H1 (cell line): ENCODE measurements at regions not wholly inside any gene's neighbourhood (a gene's known extent, or its start where the extent isn't known, plus 50 kb on each side); places are given as distances from the start of the nearest gene placed in this dataset.

Experiments used
- CTCF ChIA-PET: fragments of 300-600 bp; sonication (Branson Sonifier 250); formaldehyde crosslinking; loops from one replicate; lab custom pipeline; 2021; ENCODE audit not compliant: partially characterized antibody; lab: Charles Lee
- POLR2A ChIA-PET: fragments of 300-600 bp; sonication (Branson Sonifier 250); formaldehyde crosslinking; loops from one replicate; lab custom pipeline; 2021; ENCODE audit warnings: inconsistent platforms; ENCODE audit not compliant: partially characterized antibody; lab: Charles Lee
- DNase-seq, 2 experiments: peaks; one replicate each; pipeline versions ENCODE4 v3.0.0 to v3.0.0-alpha.2; 2010 to 2022; ENCODE audit warnings: low spot score in 2 of 2, low read depth in 1 of 2, mixed read lengths in 1 of 2
- FAIRE-seq: peaks from 2 replicates; lab custom pipeline; 2011; peaks lifted over from hg19 to GRCh38; lab: Jason Lieb, UNC
- H2AFZ ChIP-seq: 2 replicates; pipeline ENCODE4 v1.8.1; 2012; ENCODE audit warnings: low read length, inconsistent platforms
- H2AK5ac ChIP-seq: 2 replicates; pipeline ENCODE4 v1.6.1; 2013; ENCODE audit warnings: low read depth, low read length
- H2BK120ac ChIP-seq: replicated peaks from 2 replicates; pipeline ENCODE3; 2013; ENCODE audit warnings: low read depth, low read length, inconsistent platforms
- H2BK12ac ChIP-seq: 2 replicates; pipeline ENCODE4 v1.6.1; 2013; ENCODE audit warnings: low read depth, low read length
- H2BK15ac ChIP-seq: 2 replicates; pipeline ENCODE4 v1.6.1; 2013; ENCODE audit warnings: low read length
- H2BK20ac ChIP-seq: 2 replicates; pipeline ENCODE4 v1.6.1; 2013; ENCODE audit warnings: low read length
- H2BK5ac ChIP-seq: 2 replicates; pipeline ENCODE4 v1.6.1; 2013; ENCODE audit warnings: low read depth, low read length
- H3K14ac ChIP-seq: 2 replicates; pipeline ENCODE4 v1.6.1; 2013; ENCODE audit warnings: inconsistent platforms; ENCODE audit not compliant: insufficient read length
- H3K18ac ChIP-seq: 2 replicates; pipeline ENCODE4 v1.6.1; 2013; ENCODE audit warnings: low read length; ENCODE audit errors: extremely low read depth
- H3K23ac ChIP-seq: 2 replicates; pipeline ENCODE4 v1.6.1; 2013; ENCODE audit warnings: inconsistent platforms; ENCODE audit not compliant: insufficient read length
- H3K23me2 ChIP-seq: 2 replicates; pipeline ENCODE4 v1.6.1; 2013; ENCODE audit warnings: low read depth, low read length
- H3K27ac ChIP-seq: 2 replicates; pipeline ENCODE4 v1.6.1; 2011; ENCODE audit warnings: low read depth, low read length, inconsistent platforms
- H3K27me3 ChIP-seq, 4 experiments: replicated peaks in 1 of 4; 1 replicate in 1 of 4; 2 replicates in 3 of 4; pipeline versions ENCODE4 v1.6.1 to v1.8.1; 2011 to 2013; ENCODE audit warnings: low read length in 3 of 4, mild to moderate bottlenecking in 3 of 4, inconsistent platforms in 2 of 4, mixed read lengths in 2 of 4, moderate library complexity in 1 of 4; ENCODE audit not compliant: control insufficient read depth in 3 of 4, insufficient read depth in 3 of 4; ENCODE audit errors: extremely low read depth in 1 of 4
- H3K36me3 ChIP-seq, 4 experiments: 2 replicates each; pipeline versions ENCODE4 v1.6.1 to v1.8.1; 2011 to 2013; ENCODE audit warnings: mild to moderate bottlenecking in 4 of 4, low read length in 3 of 4, moderate library complexity in 2 of 4, control low read depth in 1 of 4, inconsistent platforms in 1 of 4; ENCODE audit not compliant: insufficient read depth in 4 of 4, control insufficient read depth in 2 of 4
- H3K4ac ChIP-seq: replicated peaks from 2 replicates; pipeline ENCODE3; 2013; ENCODE audit warnings: low read length, low read depth, mixed read lengths, inconsistent platforms; ENCODE audit not compliant: insufficient read length
- H3K4me1 ChIP-seq, 4 experiments: replicated peaks in 1 of 4; 1 replicate in 1 of 4; 2 replicates in 3 of 4; pipeline versions ENCODE4 v1.6.1 to v1.8.1; 2011 to 2013; ENCODE audit warnings: low read length in 3 of 4, inconsistent platforms in 2 of 4, mixed read lengths in 1 of 4; ENCODE audit not compliant: insufficient read depth in 4 of 4, control insufficient read depth in 3 of 4
- H3K4me2 ChIP-seq, 2 experiments: 2 replicates each; pipeline versions ENCODE4 v1.6.1 to v1.8.1; 2011 to 2013; ENCODE audit warnings: low read depth in 2 of 2, low read length in 2 of 2, control low read depth in 1 of 2, inconsistent platforms in 1 of 2, mild to moderate bottlenecking in 1 of 2; ENCODE audit not compliant: insufficient read depth in 1 of 2
- H3K4me3 ChIP-seq, 4 experiments: fragments of 200-600, 300-600 bp in 1 of 4; sonication (generic), shearing (Covaris generic), sonication (Bioruptor Twin) in 1 of 4; 2 replicates each; pipeline versions ENCODE4 v1.5.1 to v1.8.1; 2011 to 2016; ENCODE audit warnings: low read length in 4 of 4, low read depth in 3 of 4, control low read depth in 2 of 4, inconsistent platforms in 2 of 4, mild to moderate bottlenecking in 2 of 4, mixed read lengths in 1 of 4, moderate library complexity in 1 of 4; ENCODE audit not compliant: insufficient read depth in 2 of 4; ENCODE audit errors: extremely low read depth in 1 of 4
- H3K56ac ChIP-seq: replicated peaks from 2 replicates; pipeline ENCODE3; 2013; ENCODE audit warnings: low read depth, mild to moderate bottlenecking, mixed read lengths, low read length, inconsistent platforms; ENCODE audit not compliant: insufficient read length
- H3K79me1 ChIP-seq: 2 replicates; pipeline ENCODE4 v1.6.1; 2013; ENCODE audit warnings: low read depth, low read length, control low read depth
- H3K79me2 ChIP-seq, 2 experiments: 2 replicates each; pipeline versions ENCODE4 v1.6.1 to v1.8.1; 2012 to 2013; ENCODE audit warnings: low read length in 2 of 2, mild to moderate bottlenecking in 2 of 2, inconsistent platforms in 1 of 2; ENCODE audit not compliant: insufficient read depth in 2 of 2, control insufficient read depth in 1 of 2
- H3K9ac ChIP-seq, 4 experiments: replicated peaks in 1 of 4; 1 replicate in 1 of 4; 2 replicates in 3 of 4; pipeline versions ENCODE4 v1.6.1 to v1.8.1; 2011 to 2013; ENCODE audit warnings: low read depth in 3 of 4, low read length in 3 of 4, control low read depth in 2 of 4, mild to moderate bottlenecking in 2 of 4, moderate library complexity in 2 of 4, inconsistent platforms in 1 of 4; ENCODE audit errors: extremely low read depth in 1 of 4
- H3K9me3 ChIP-seq, 2 experiments: 2 replicates each; pipeline versions ENCODE4 v1.6.1 to v1.8.1; 2012 to 2013; ENCODE audit warnings: mild to moderate bottlenecking in 2 of 2, moderate library complexity in 2 of 2, control low read depth in 1 of 2, inconsistent platforms in 1 of 2, low read depth in 1 of 2, low read length in 1 of 2, mixed read lengths in 1 of 2; ENCODE audit not compliant: insufficient read depth in 2 of 2
- H4K20me1 ChIP-seq, 2 experiments: replicated peaks in 1 of 2; 2 replicates each; pipeline versions ENCODE3 to v1.8.1; 2011 to 2013; ENCODE audit warnings: inconsistent platforms in 2 of 2, low read length in 2 of 2, mild to moderate bottlenecking in 1 of 2; ENCODE audit not compliant: insufficient read depth in 2 of 2, control insufficient read depth in 1 of 2
- H4K5ac ChIP-seq: 2 replicates; pipeline ENCODE4 v1.6.1; 2013; ENCODE audit warnings: low read length, low read depth, mixed read lengths, inconsistent platforms; ENCODE audit not compliant: insufficient read length
- H4K8ac ChIP-seq: 2 replicates; pipeline ENCODE4 v1.8.0; 2013; ENCODE audit warnings: mild to moderate bottlenecking, moderate library complexity, low read length, inconsistent platforms; ENCODE audit not compliant: insufficient read depth; ENCODE audit errors: extremely low read depth
- H4K91ac ChIP-seq: replicated peaks from 2 replicates; pipeline ENCODE3; 2013; ENCODE audit warnings: low read length, mixed read lengths, inconsistent platforms; ENCODE audit not compliant: insufficient read length
- BCL11A ChIP-seq, 2 experiments: IDR thresholded peaks; one replicate each; pipeline ENCODE4 v1.6.1; 2011; ENCODE audit warnings: low read depth in 2 of 2, low read length in 2 of 2, mild to moderate bottlenecking in 2 of 2
- CEBPB ChIP-seq: IDR thresholded peaks from 2 replicates; pipeline ENCODE4 v1.6.1; 2012; ENCODE audit warnings: low read depth, low read length
- CHD1 ChIP-seq: IDR thresholded peaks from 2 replicates; pipeline ENCODE4 v1.6.1; 2012; ENCODE audit warnings: low read depth, low read length, improper control_type of control experiment
- CHD2 ChIP-seq: IDR thresholded peaks from 2 replicates; pipeline ENCODE4 v1.6.1; 2012; ENCODE audit warnings: low read length, improper control_type of control experiment
- CREB1 ChIP-seq: IDR thresholded peaks from 2 replicates; pipeline ENCODE4 v1.6.1; 2012; ENCODE audit warnings: inconsistent platforms
- HDAC6 ChIP-seq: IDR thresholded peaks from one replicate; pipeline ENCODE4 v1.7.1; 2012; ENCODE audit warnings: low read depth, mild to moderate bottlenecking, inconsistent platforms, low read length, moderate library complexity
- KDM1A ChIP-seq: fragments of 200-600, 300-600 bp; sonication (generic); IDR thresholded peaks from 2 replicates; pipeline ENCODE4 v1.7.1; 2016; ENCODE audit warnings: mild to moderate bottlenecking, low read length, borderline replicate concordance
- NANOG ChIP-seq: IDR thresholded peaks from 2 replicates; pipeline ENCODE4 v1.6.1; 2011; ENCODE audit warnings: low read length, low read depth, mild to moderate bottlenecking, inconsistent platforms; ENCODE audit not compliant: insufficient read depth, poor library complexity, severe bottlenecking
- RBBP5 ChIP-seq: IDR thresholded peaks from 2 replicates; pipeline ENCODE4 v1.7.1; 2012; ENCODE audit warnings: low read depth, mild to moderate bottlenecking, inconsistent platforms, low read length, moderate library complexity, borderline replicate concordance
- RFX5 ChIP-seq: IDR thresholded peaks from 2 replicates; pipeline ENCODE4 v1.6.1; 2011; ENCODE audit warnings: low read depth, low read length, improper control_type of control experiment, borderline replicate concordance
- SAP30 ChIP-seq: fragments of 300-600 bp; sonication (generic); IDR thresholded peaks from 2 replicates; pipeline ENCODE4 v1.7.1; 2012; ENCODE audit warnings: low read length, moderate library complexity, mild to moderate bottlenecking, inconsistent platforms; ENCODE audit not compliant: insufficient read depth, insufficient replicate concordance
- SIX5 ChIP-seq: IDR thresholded peaks from 2 replicates; pipeline ENCODE4 v1.6.1; 2011; ENCODE audit warnings: mild to moderate bottlenecking, low read depth, low read length
- SP1 ChIP-seq: IDR thresholded peaks from 2 replicates; pipeline ENCODE4 v1.6.1; 2011; ENCODE audit warnings: low read depth, low read length
- SP4 ChIP-seq: IDR thresholded peaks from 2 replicates; pipeline ENCODE4 v1.6.1; 2012; ENCODE audit warnings: low read length, inconsistent platforms
- ZNF274 ChIP-seq: IDR thresholded peaks from 2 replicates; pipeline ENCODE4 v1.7.0; 2012; ENCODE audit warnings: low read length, borderline replicate concordance; ENCODE audit errors: extremely low read depth
- TF ChIP-seq, protein P1 (sequence below): IDR thresholded peaks from 2 replicates; pipeline ENCODE4 v1.6.1; 2012; ENCODE audit warnings: low read length, inconsistent platforms

DNA sequence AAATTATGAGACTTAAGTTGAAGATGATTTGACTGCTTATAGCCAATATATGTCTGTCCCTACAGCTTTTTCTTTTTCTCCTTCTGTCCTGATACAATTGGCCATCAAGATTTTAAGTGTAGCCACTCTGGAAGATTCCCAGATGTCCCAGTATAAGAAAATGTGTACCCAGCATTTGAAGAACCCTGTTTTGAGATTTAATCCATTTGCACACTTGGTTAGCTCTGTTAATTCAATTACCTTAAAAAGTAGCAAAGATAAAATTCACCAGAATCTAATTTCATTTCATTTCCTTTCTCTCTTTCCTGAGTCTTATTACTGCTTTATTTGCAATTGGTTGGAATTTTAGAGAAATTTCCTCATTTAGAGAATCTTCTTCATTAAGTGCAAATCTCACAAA lies 81.4 kb downstream of the DDIT4L start:
- Histone ChIP-seq H4K20me1 (no peaks in the 10 kb centered on the region), H3K27ac (no peak overlapping the region), H3K56ac (no peak overlapping the region), H3K36me3 (no peaks in the 10 kb centered on the region), H4K5ac (no peak overlapping the region), H3K79me2 (no peaks in the 10 kb centered on the region), H2AK5ac (no peak overlapping the region), H3K4ac (no peak overlapping the region), H3K9me3 (no peaks in the 10 kb centered on the region), H4K91ac (no peak overlapping the region), H3K4me3 (no peak overlapping the region), H3K23me2 (no peaks in the 10 kb centered on the region), H2BK20ac (no peak overlapping the region), H3K18ac (no peak overlapping the region), H4K8ac (no peak overlapping the region), H3K79me1 (no peaks in the 10 kb centered on the region), H3K23ac (no peak overlapping the region), H3K4me2 (no peak overlapping the region), H3K14ac (no peak overlapping the region), H2BK5ac (no peak overlapping the region), H2AFZ (no peak overlapping the region), H2BK15ac (no peak overlapping the region), H3K4me1 (peaks cover 0 to 4% (median 2%) of the 10 kb centered on the region in 4 experiments; a peak in 4 of 7 replicates), H3K9ac (no peak overlapping the region), H2BK12ac (no peak overlapping the region), H3K27me3 (no peaks in the 10 kb centered on the region), H2BK120ac (no peak overlapping the region)
- CTCF ChIA-PET: interaction anchor here (0.5 to 6.6 kb wide), 2 partner anchors 15 to 830 kb away, joined by 3 to 54 read pairs; no protein-coding TSS in a partner anchor
- FAIRE-seq (no peak), DNase-seq (no peak)
- POLR2A ChIA-PET: no interaction called here
- TF ChIP-seq CHD2: no peak
- TF ChIP-seq HDAC6: no peak
- no peak for TF ChIP-seq NANOG
- TF ChIP-seq, protein P1, sequence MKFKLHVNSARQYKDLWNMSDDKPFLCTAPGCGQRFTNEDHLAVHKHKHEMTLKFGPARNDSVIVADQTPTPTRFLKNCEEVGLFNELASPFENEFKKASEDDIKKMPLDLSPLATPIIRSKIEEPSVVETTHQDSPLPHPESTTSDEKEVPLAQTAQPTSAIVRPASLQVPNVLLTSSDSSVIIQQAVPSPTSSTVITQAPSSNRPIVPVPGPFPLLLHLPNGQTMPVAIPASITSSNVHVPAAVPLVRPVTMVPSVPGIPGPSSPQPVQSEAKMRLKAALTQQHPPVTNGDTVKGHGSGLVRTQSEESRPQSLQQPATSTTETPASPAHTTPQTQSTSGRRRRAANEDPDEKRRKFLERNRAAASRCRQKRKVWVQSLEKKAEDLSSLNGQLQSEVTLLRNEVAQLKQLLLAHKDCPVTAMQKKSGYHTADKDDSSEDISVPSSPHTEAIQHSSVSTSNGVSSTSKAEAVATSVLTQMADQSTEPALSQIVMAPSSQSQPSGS: no peak
- no peak for TF ChIP-seq CEBPB
- no peak for TF ChIP-seq SIX5
- TF ChIP-seq SAP30: no peak
- TF ChIP-seq CHD1: no peak
- TF ChIP-seq SP4: no peak
- TF ChIP-seq CREB1: no peak
- no peak for TF ChIP-seq BCL11A (IDR thresholded peaks at IDR 0.05; ENCODE audit: low read depth in 2 of 2, low read length in 2 of 2)
- no peak for TF ChIP-seq RFX5
- no peak for TF ChIP-seq KDM1A
- no peak for TF ChIP-seq RBBP5
- no peak for TF ChIP-seq SP1
- no peak for TF ChIP-seq ZNF274
